ENCODE measurements at regions not wholly inside any gene's neighbourhood (a gene's known extent, or its start where the extent isn't known, plus 50 kb on each side); places are given as distances from the start of the nearest gene placed in this dataset.
"Not testable (repeated sequence)": the region's sequence is repeated elsewhere in the genome, so short reads cannot be mapped to it uniquely, and the experiment has no call there.

DNA sequence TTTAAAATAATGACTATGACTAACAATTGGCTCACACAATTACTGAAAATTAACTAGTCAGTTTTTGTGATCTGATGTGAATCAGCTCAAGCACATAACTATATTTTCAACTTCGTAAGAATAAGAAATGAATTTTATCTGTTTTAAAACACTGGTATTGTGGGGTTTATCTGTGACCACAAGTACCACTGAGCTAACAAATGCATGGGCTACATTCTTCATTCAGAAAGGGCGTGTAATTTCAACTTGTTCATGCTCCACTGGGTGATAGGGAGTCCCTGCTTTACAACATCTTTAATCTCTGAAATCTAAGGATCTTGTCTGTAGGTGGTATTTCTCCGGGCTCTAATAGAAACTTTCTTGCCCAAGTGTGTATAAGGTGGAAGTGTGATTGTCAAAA lies 1311.5 kb upstream of the GJE1 start:
- DNase-seq (ENCODE audit: low read depth in 4 of 4, low spot score in 3 of 4), result no peak

DNA sequence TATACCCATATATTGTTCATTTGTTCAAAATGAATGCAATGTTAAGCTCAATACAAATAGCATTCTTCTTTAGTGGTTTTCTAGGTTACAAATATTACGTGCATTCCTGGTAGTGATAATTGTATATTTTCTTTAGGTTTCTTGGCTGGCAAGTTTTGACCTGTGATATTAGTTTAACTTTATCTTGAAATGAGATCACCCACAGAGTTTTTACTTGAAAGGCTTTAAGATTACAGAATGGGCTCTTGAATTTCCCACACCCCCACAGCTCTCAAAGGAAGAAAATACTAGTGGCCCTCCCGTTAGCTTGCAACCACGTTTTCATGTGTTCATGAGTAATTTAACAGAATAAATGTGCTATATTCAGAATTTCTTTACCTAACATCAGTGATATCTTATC lies 1315.5 kb upstream of the GJE1 start:
- DNase-seq (ENCODE audit: low read depth in 4 of 4, low spot score in 3 of 4), result no peak

DNA sequence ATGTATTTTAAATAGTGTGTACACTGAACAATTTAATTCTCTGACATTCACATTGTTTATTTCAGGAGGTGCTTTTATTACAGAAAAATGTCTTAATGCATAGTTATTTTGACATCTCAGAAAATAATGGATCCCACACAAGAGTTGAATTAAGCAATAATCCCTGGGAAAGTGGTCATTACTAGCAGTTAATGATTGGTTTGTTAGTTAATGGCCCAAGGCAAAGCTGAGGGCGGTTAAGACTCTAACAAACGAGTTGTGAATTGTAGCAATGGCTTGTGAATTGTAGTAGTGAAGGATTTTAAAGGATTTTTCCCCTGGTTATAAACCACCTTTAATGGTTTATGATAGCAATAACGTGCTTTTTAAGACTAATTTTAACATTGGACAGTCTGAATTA lies 1316.0 kb upstream of the GJE1 start:
- no peak for DNase-seq (ENCODE audit: low read depth in 4 of 4, low spot score in 3 of 4)

GRCh38 chr6:140812636-140813035 lies 1320.1 kb upstream of the GJE1 start:
- DNase-seq (ENCODE audit: low read depth in 4 of 4, low spot score in 3 of 4), result no peak

- DNase-seq (ENCODE audit: low read depth in 4 of 4, low spot score in 3 of 4), result no peak
Measured at GRCh38 chr6:140811642-140812041, 1321.1 kb upstream of the GJE1 start.

DNA sequence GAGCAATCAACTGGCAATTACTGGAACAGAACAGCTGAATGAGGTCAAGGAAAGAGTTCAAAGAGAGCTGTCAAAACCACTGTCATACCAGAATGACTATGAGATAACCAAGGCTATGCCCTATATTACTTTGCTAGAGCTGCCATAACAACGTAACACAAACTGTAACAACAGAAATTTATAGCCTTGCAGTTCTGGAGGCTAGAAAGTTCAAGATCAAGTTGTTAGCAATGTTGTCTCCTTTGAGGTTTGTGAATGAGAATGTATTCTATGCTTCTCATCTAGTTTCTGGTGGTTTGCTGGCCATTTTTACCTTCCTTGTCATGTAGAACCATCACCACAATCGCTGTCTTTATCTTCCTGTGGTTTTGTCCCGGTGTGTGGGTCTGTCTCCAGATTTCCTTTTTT lies 1323.0 kb upstream of the GJE1 start:
- no peak for DNase-seq (ENCODE audit: low read depth in 4 of 4, low spot score in 3 of 4)

DNA sequence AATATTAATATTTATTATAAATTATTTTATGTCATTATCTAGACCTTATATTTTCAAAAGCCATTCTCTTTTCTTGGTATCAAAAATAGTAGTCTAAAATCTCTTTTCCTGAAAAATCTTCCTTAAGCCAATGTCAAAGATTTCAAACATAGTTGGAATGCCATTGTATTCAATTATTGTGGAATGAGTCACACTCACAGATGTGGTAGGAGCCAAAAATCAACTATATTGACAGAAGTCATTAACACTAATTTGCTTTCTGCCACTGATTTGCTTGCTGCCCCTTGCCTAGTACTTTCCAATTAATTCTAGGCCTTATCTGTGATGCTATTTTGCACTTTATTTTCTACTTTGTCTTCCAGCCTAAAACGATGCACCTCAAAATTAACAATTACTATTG lies 1326.3 kb upstream of the GJE1 start:
- no peak for DNase-seq (ENCODE audit: low read depth in 4 of 4, low spot score in 3 of 4)

- DNase-seq (ENCODE audit: low read depth in 4 of 4, low spot score in 3 of 4), result no peak
Measured at GRCh38 chr6:140794544-140794943, 1338.2 kb upstream of the GJE1 start.

- no peak for DNase-seq (ENCODE audit: low read depth in 4 of 4, low spot score in 3 of 4)
Measured at GRCh38 chr6:140790109-140790508, 1342.6 kb upstream of the GJE1 start.

DNA sequence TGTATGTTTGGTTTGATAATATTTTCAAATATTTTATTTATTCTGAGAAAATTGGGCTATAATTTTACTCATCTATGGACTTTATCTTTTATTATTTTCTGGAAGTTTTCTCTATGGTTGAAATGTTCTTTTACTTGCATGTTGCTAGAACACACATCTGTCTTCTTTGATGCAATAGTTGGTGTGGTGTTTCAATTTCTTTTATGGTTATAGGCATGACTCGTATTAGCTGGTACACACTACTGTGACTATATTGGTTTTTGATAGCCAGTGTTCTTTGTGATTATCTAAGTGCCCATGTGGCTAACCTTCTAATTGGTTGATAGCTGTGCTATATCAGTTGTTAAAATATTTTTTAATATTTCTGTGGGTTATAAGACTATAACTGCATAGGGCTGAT lies 1343.3 kb upstream of the GJE1 start:
- no peak for DNase-seq (ENCODE audit: low read depth in 4 of 4, low spot score in 3 of 4)

- DNase-seq (ENCODE audit: low read depth in 4 of 4, low spot score in 3 of 4), result no peak
Measured at GRCh38 chr6:140785926-140786325, 1346.8 kb upstream of the GJE1 start.

GRCh38 chr6:140784573-140784972 lies 1348.2 kb upstream of the GJE1 start:
- DNase-seq (ENCODE audit: low read depth in 4 of 4, low spot score in 3 of 4), result no peak

- not testable (repeated sequence) for DNase-seq (ENCODE audit: low read depth in 4 of 4, low spot score in 3 of 4)
Measured at GRCh38 chr6:140783504-140783903, 1349.2 kb upstream of the GJE1 start.

- no peak for DNase-seq (ENCODE audit: low read depth in 4 of 4, low spot score in 3 of 4)
Measured at GRCh38 chr6:140782941-140783340, 1349.8 kb upstream of the GJE1 start.

DNA sequence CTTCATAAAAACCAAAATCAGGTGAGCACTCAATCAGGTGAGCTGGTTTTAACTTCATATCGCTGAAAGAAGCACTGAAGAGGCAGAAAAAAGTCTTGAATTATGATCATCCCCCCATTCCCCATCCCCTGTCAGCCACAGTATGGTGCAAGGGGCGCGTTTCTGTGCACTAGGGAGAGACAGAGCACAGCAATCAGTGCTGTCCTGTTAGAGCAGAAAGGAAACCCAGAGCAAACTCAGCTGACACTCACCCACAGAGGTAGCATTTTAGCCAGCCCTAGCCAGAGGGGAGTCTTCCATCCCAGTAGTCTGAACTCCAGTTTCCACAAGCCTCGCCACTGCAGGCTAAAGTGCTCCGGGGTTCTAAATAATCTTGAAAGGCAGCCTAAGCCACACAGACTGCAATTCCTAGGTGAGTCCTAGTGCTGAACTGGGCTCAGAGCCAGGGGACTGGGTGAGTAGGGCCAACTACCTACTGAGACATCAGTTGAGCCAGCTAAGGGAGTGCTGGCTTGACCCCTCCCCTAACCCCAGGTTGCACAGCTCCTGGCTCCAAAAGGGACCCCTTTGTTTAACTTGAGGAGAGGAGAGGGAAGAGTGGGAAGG lies 1352.6 kb upstream of the GJE1 start:
- DNase-seq (ENCODE audit: low read depth in 4 of 4, low spot score in 3 of 4), result no peak

GRCh38 chr6:140779341-140779740 lies 1353.4 kb upstream of the GJE1 start:
- DNase-seq (ENCODE audit: low read depth in 4 of 4, low spot score in 3 of 4), result no peak

GRCh38 chr6:140777780-140778179 lies 1354.9 kb upstream of the GJE1 start:
- no peak for DNase-seq (ENCODE audit: low read depth in 4 of 4, low spot score in 3 of 4)

DNA sequence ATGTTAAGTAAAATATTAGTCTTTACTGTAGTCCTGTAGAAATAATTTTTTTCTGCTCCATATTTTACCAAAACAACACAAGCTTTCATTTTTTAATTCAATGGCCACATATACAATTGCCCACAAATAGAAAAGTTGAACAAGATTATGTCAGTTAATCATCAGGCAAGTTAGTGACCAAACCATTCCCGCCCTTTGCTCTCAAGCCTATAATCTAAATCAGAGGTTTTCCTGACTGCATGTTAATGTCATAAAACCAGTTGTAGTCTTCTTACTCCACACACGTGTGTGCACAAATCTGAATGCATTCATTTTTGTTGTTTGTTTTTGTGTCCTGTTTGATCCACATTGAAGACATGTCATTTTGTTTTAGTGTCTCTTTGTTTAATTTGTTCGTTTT lies 1357.7 kb upstream of the GJE1 start:
- no peak for DNase-seq (ENCODE audit: low read depth in 4 of 4, low spot score in 3 of 4)

GRCh38 chr6:140774080-140774505 lies 1358.6 kb upstream of the GJE1 start:
- no peak for DNase-seq (ENCODE audit: low read depth in 4 of 4, low spot score in 3 of 4)

DNA sequence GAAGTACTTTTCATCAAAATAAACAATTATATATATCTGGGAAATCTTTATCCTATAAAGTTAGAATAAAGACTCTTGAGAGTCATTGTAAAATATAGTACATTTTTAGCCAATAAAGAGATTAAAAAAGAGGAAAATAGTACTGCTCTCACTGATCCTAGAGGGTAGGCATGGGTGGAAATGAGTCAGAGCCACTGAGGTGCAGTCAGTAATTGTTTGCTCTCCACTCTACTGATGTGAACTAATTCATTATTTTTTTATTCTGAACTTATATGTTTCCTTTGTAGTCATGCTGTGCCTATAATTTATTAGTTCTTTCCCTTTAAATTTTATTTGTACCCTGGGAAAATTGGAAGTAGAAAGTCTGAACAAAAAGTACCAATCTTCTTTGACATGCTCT lies 1359.4 kb upstream of the GJE1 start:
- DNase-seq (ENCODE audit: low read depth in 4 of 4, low spot score in 3 of 4), result no peak

DNA sequence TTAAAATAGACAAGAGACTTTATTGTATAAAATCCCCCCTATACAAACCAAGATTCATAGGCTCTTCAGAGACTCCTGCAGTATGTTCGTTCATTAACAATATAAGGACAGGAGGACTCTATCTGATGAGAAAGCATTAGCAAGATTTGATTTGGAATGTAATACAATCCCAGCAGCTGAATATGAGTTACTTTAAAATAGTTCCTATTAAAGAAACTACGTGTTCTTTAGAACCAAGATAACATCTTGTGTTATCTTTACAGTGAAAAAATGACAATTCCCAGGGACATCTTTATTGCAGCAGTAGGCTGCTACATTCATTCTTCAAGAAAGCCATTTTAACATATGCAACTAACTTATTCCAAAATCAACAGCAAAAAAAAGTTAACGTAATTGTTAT lies 1360.1 kb upstream of the GJE1 start:
- no peak for DNase-seq (ENCODE audit: low read depth in 4 of 4, low spot score in 3 of 4)

- no peak for DNase-seq (ENCODE audit: low read depth in 4 of 4, low spot score in 3 of 4)
Measured at GRCh38 chr6:140768133-140768532, 1364.6 kb upstream of the GJE1 start.

- DNase-seq (ENCODE audit: low read depth in 4 of 4, low spot score in 3 of 4), result no peak
Measured at GRCh38 chr6:140766999-140767398, 1365.7 kb upstream of the GJE1 start.
